H1 (cell line): ENCODE measurements at regions not wholly inside any gene's neighbourhood (a gene's known extent, or its start where the extent isn't known, plus 50 kb on each side); places are given as distances from the start of the nearest gene placed in this dataset.
"Not testable (repeated sequence)": the region's sequence is repeated elsewhere in the genome, so short reads cannot be mapped to it uniquely, and the experiment has no call there.

Experiments used
- CTCF ChIA-PET: fragments of 300-600 bp; sonication (Branson Sonifier 250); formaldehyde crosslinking; loops from one replicate; lab custom pipeline; 2021; ENCODE audit not compliant: partially characterized antibody; lab: Charles Lee
- POLR2A ChIA-PET: fragments of 300-600 bp; sonication (Branson Sonifier 250); formaldehyde crosslinking; loops from one replicate; lab custom pipeline; 2021; ENCODE audit warnings: inconsistent platforms; ENCODE audit not compliant: partially characterized antibody; lab: Charles Lee
- DNase-seq, 2 experiments: peaks; one replicate each; pipeline versions ENCODE4 v3.0.0 to v3.0.0-alpha.2; 2010 to 2022; ENCODE audit warnings: low spot score in 2 of 2, low read depth in 1 of 2, mixed read lengths in 1 of 2
- FAIRE-seq: peaks from 2 replicates; lab custom pipeline; 2011; peaks lifted over from hg19 to GRCh38; lab: Jason Lieb, UNC
- H2AFZ ChIP-seq: 2 replicates; pipeline ENCODE4 v1.8.1; 2012; ENCODE audit warnings: low read length, inconsistent platforms
- H2AK5ac ChIP-seq: 2 replicates; pipeline ENCODE4 v1.6.1; 2013; ENCODE audit warnings: low read depth, low read length
- H2BK120ac ChIP-seq: replicated peaks from 2 replicates; pipeline ENCODE3; 2013; ENCODE audit warnings: low read depth, low read length, inconsistent platforms
- H2BK12ac ChIP-seq: 2 replicates; pipeline ENCODE4 v1.6.1; 2013; ENCODE audit warnings: low read depth, low read length
- H2BK15ac ChIP-seq: 2 replicates; pipeline ENCODE4 v1.6.1; 2013; ENCODE audit warnings: low read length
- H2BK20ac ChIP-seq: 2 replicates; pipeline ENCODE4 v1.6.1; 2013; ENCODE audit warnings: low read length
- H2BK5ac ChIP-seq: 2 replicates; pipeline ENCODE4 v1.6.1; 2013; ENCODE audit warnings: low read depth, low read length
- H3K14ac ChIP-seq: 2 replicates; pipeline ENCODE4 v1.6.1; 2013; ENCODE audit warnings: inconsistent platforms; ENCODE audit not compliant: insufficient read length
- H3K18ac ChIP-seq: 2 replicates; pipeline ENCODE4 v1.6.1; 2013; ENCODE audit warnings: low read length; ENCODE audit errors: extremely low read depth
- H3K23ac ChIP-seq: 2 replicates; pipeline ENCODE4 v1.6.1; 2013; ENCODE audit warnings: inconsistent platforms; ENCODE audit not compliant: insufficient read length
- H3K23me2 ChIP-seq: 2 replicates; pipeline ENCODE4 v1.6.1; 2013; ENCODE audit warnings: low read depth, low read length
- H3K27ac ChIP-seq: 2 replicates; pipeline ENCODE4 v1.6.1; 2011; ENCODE audit warnings: low read depth, low read length, inconsistent platforms
- H3K27me3 ChIP-seq, 4 experiments: replicated peaks in 1 of 4; 1 replicate in 1 of 4; 2 replicates in 3 of 4; pipeline versions ENCODE4 v1.6.1 to v1.8.1; 2011 to 2013; ENCODE audit warnings: low read length in 3 of 4, mild to moderate bottlenecking in 3 of 4, inconsistent platforms in 2 of 4, mixed read lengths in 2 of 4, moderate library complexity in 1 of 4; ENCODE audit not compliant: control insufficient read depth in 3 of 4, insufficient read depth in 3 of 4; ENCODE audit errors: extremely low read depth in 1 of 4
- H3K36me3 ChIP-seq, 4 experiments: 2 replicates each; pipeline versions ENCODE4 v1.6.1 to v1.8.1; 2011 to 2013; ENCODE audit warnings: mild to moderate bottlenecking in 4 of 4, low read length in 3 of 4, moderate library complexity in 2 of 4, control low read depth in 1 of 4, inconsistent platforms in 1 of 4; ENCODE audit not compliant: insufficient read depth in 4 of 4, control insufficient read depth in 2 of 4
- H3K4ac ChIP-seq: replicated peaks from 2 replicates; pipeline ENCODE3; 2013; ENCODE audit warnings: low read length, low read depth, mixed read lengths, inconsistent platforms; ENCODE audit not compliant: insufficient read length
- H3K4me1 ChIP-seq, 4 experiments: replicated peaks in 1 of 4; 1 replicate in 1 of 4; 2 replicates in 3 of 4; pipeline versions ENCODE4 v1.6.1 to v1.8.1; 2011 to 2013; ENCODE audit warnings: low read length in 3 of 4, inconsistent platforms in 2 of 4, mixed read lengths in 1 of 4; ENCODE audit not compliant: insufficient read depth in 4 of 4, control insufficient read depth in 3 of 4
- H3K4me2 ChIP-seq, 2 experiments: 2 replicates each; pipeline versions ENCODE4 v1.6.1 to v1.8.1; 2011 to 2013; ENCODE audit warnings: low read depth in 2 of 2, low read length in 2 of 2, control low read depth in 1 of 2, inconsistent platforms in 1 of 2, mild to moderate bottlenecking in 1 of 2; ENCODE audit not compliant: insufficient read depth in 1 of 2
- H3K4me3 ChIP-seq, 4 experiments: fragments of 200-600, 300-600 bp in 1 of 4; sonication (generic), shearing (Covaris generic), sonication (Bioruptor Twin) in 1 of 4; 2 replicates each; pipeline versions ENCODE4 v1.5.1 to v1.8.1; 2011 to 2016; ENCODE audit warnings: low read length in 4 of 4, low read depth in 3 of 4, control low read depth in 2 of 4, inconsistent platforms in 2 of 4, mild to moderate bottlenecking in 2 of 4, mixed read lengths in 1 of 4, moderate library complexity in 1 of 4; ENCODE audit not compliant: insufficient read depth in 2 of 4; ENCODE audit errors: extremely low read depth in 1 of 4
- H3K56ac ChIP-seq: replicated peaks from 2 replicates; pipeline ENCODE3; 2013; ENCODE audit warnings: low read depth, mild to moderate bottlenecking, mixed read lengths, low read length, inconsistent platforms; ENCODE audit not compliant: insufficient read length
- H3K79me1 ChIP-seq: 2 replicates; pipeline ENCODE4 v1.6.1; 2013; ENCODE audit warnings: low read depth, low read length, control low read depth
- H3K79me2 ChIP-seq, 2 experiments: 2 replicates each; pipeline versions ENCODE4 v1.6.1 to v1.8.1; 2012 to 2013; ENCODE audit warnings: low read length in 2 of 2, mild to moderate bottlenecking in 2 of 2, inconsistent platforms in 1 of 2; ENCODE audit not compliant: insufficient read depth in 2 of 2, control insufficient read depth in 1 of 2
- H3K9ac ChIP-seq, 4 experiments: replicated peaks in 1 of 4; 1 replicate in 1 of 4; 2 replicates in 3 of 4; pipeline versions ENCODE4 v1.6.1 to v1.8.1; 2011 to 2013; ENCODE audit warnings: low read depth in 3 of 4, low read length in 3 of 4, control low read depth in 2 of 4, mild to moderate bottlenecking in 2 of 4, moderate library complexity in 2 of 4, inconsistent platforms in 1 of 4; ENCODE audit errors: extremely low read depth in 1 of 4
- H3K9me3 ChIP-seq, 2 experiments: 2 replicates each; pipeline versions ENCODE4 v1.6.1 to v1.8.1; 2012 to 2013; ENCODE audit warnings: mild to moderate bottlenecking in 2 of 2, moderate library complexity in 2 of 2, control low read depth in 1 of 2, inconsistent platforms in 1 of 2, low read depth in 1 of 2, low read length in 1 of 2, mixed read lengths in 1 of 2; ENCODE audit not compliant: insufficient read depth in 2 of 2
- H4K20me1 ChIP-seq, 2 experiments: replicated peaks in 1 of 2; 2 replicates each; pipeline versions ENCODE3 to v1.8.1; 2011 to 2013; ENCODE audit warnings: inconsistent platforms in 2 of 2, low read length in 2 of 2, mild to moderate bottlenecking in 1 of 2; ENCODE audit not compliant: insufficient read depth in 2 of 2, control insufficient read depth in 1 of 2
- H4K5ac ChIP-seq: 2 replicates; pipeline ENCODE4 v1.6.1; 2013; ENCODE audit warnings: low read length, low read depth, mixed read lengths, inconsistent platforms; ENCODE audit not compliant: insufficient read length
- H4K8ac ChIP-seq: 2 replicates; pipeline ENCODE4 v1.8.0; 2013; ENCODE audit warnings: mild to moderate bottlenecking, moderate library complexity, low read length, inconsistent platforms; ENCODE audit not compliant: insufficient read depth; ENCODE audit errors: extremely low read depth
- H4K91ac ChIP-seq: replicated peaks from 2 replicates; pipeline ENCODE3; 2013; ENCODE audit warnings: low read length, mixed read lengths, inconsistent platforms; ENCODE audit not compliant: insufficient read length
- GABPA ChIP-seq: IDR thresholded peaks from 2 replicates; pipeline ENCODE4 v1.6.1; 2011; ENCODE audit warnings: mild to moderate bottlenecking, low read length, moderate library complexity, borderline replicate concordance; ENCODE audit not compliant: insufficient read depth
- ZNF274 ChIP-seq: IDR thresholded peaks from 2 replicates; pipeline ENCODE4 v1.7.0; 2012; ENCODE audit warnings: low read length, borderline replicate concordance; ENCODE audit errors: extremely low read depth
- WGBS, 2 experiments: shearing (Covaris generic) in 1 of 2; methylation state at CpG; one replicate each; pipeline versions ENCODE4 v1.1.6 to v1.1.7; 2013 to 2015; ENCODE audit warnings: low lambda C conversion rate in 2 of 2, mixed read lengths in 2 of 2, inconsistent platforms in 1 of 2, low coverage in 1 of 2, missing lambda C conversion rate in 1 of 2; ENCODE audit not compliant: insufficient replicate concordance in 2 of 2, insufficient coverage in 1 of 2, insufficient read length in 1 of 2; ENCODE audit errors: extremely low coverage in 1 of 2, missing lambda C conversion rate in 1 of 2; 5-methylcytosine and 5-hydroxymethylcytosine counted together

GRCh38 chr5:36802187-36802586 is 74.4 kb upstream of the NIPBL start (continued):
- TF ChIP-seq ZNF274 (no peak), GABPA (no peak)

GRCh38 chr5:36813249-36813648 is 63.3 kb upstream of the NIPBL start:
- not testable (repeated sequence) for DNase-seq, FAIRE-seq, H3K4me1 ChIP-seq

More at GRCh38 chr5:36813249-36813648, 63.3 kb upstream of the NIPBL start:
- H3K79me1 ChIP-seq, H3K79me2 ChIP-seq, H3K4me3 ChIP-seq, H3K27ac ChIP-seq, H4K5ac ChIP-seq, H3K4ac ChIP-seq, H4K20me1 ChIP-seq, H2BK120ac ChIP-seq, H3K9me3 ChIP-seq, H2BK12ac ChIP-seq, H3K27me3 ChIP-seq, H2AFZ ChIP-seq, H2AK5ac ChIP-seq, H3K4me2 ChIP-seq, H2BK5ac ChIP-seq, H3K18ac ChIP-seq, POLR2A ChIA-PET, H2BK20ac ChIP-seq, H4K8ac ChIP-seq, H3K14ac ChIP-seq, CTCF ChIA-PET, H3K23me2 ChIP-seq, H3K9ac ChIP-seq, H3K23ac ChIP-seq, H3K56ac ChIP-seq, H4K91ac ChIP-seq, H2BK15ac ChIP-seq, H3K36me3 ChIP-seq: not testable (repeated sequence)
- WGBS, 2 experiments = 97% methylated on average over 2 of the region's 4 CpGs; no CpG with 5 or more reads in 1 of the 2 experiments
